Thyroid gland (tissue), 4 donors: ENCODE measurements at regions not wholly inside any gene's neighbourhood (a gene's known extent, or its start where the extent isn't known, plus 50 kb on each side); places are given as distances from the start of the nearest gene placed in this dataset.

Experiments
- DNase-seq, 2 donors: peaks; one replicate each; pipeline ENCODE4 v3.0.0-alpha.2; 2019
- H3K27ac ChIP-seq, 3 donors: fragments of 200-600 bp; sonication (generic); 1 replicate in 2 of 3; 2 replicates in 1 of 3; pipeline ENCODE4 v1.5.1; 2016 to 2019; ENCODE audit warnings: mild to moderate bottlenecking in 1 of 3, moderate library complexity in 1 of 3
- H3K27me3 ChIP-seq: fragments of 200-600 bp; sonication (generic); one replicate; pipeline ENCODE4 v1.5.1; 2019
- H3K36me3 ChIP-seq, 2 donors: fragments of 200-600 bp; sonication (generic); one replicate each; pipeline ENCODE4 v1.5.1; 2016 to 2019
- H3K4me1 ChIP-seq, 2 donors: fragments of 200-600 bp; sonication (generic); one replicate each; pipeline ENCODE4 v1.5.1; 2017 to 2019
- H3K4me3 ChIP-seq, 3 donors: fragments of 200-600 bp; sonication (generic); replicated peaks in 1 of 3; 1 replicate in 2 of 3; 2 replicates in 1 of 3; pipeline ENCODE4 v1.5.1; 2016; ENCODE audit warnings: mild to moderate bottlenecking in 1 of 3
- H3K9me3 ChIP-seq: fragments of 200-600 bp; sonication (generic); one replicate; pipeline ENCODE4 v1.5.1; 2017
- POLR2A ChIP-seq, 2 donors: fragments of 450-650 bp; IDR thresholded peaks; one replicate each; pipeline ENCODE4 v1.6.1; 2017; ENCODE audit warnings: antibody characterized with exemption in 2 of 2, mild to moderate bottlenecking in 2 of 2, moderate library complexity in 1 of 2
- WGBS, 2 donors: methylation state at CpG; one replicate each; pipeline ENCODE4 v1.1.5; 2017; 5-methylcytosine and 5-hydroxymethylcytosine counted together
- intact Hi-C: fragments of 100-400 bp; cut with DNase I; formaldehyde crosslinking; loops from one replicate; pipeline ENCODE4 v1.15.1; 2023
- TF ChIP-seq, protein P1 (sequence below), 6 experiments: fragments of 200-600 bp in 3 of 6; fragments of 450-650 bp in 3 of 6; sonication (generic) in 3 of 6; IDR thresholded peaks; one replicate each; pipeline ENCODE4 v1.5.1; 2016 to 2019; ENCODE audit warnings: antibody characterized with exemption in 6 of 6, mild to moderate bottlenecking in 2 of 6, inconsistent platforms in 1 of 6, moderate library complexity in 1 of 6

- Histone ChIP-seq H3K4me3 (no peak overlapping the region), H3K27me3 (no peaks in the 10 kb centered on the region), H3K9me3 (no peaks in the 10 kb centered on the region), H3K36me3 (no peaks in the 10 kb centered on the region), H3K27ac (no peak overlapping the region), H3K4me1 (no peaks in the 10 kb centered on the region)
- TF ChIP-seq POLR2A (IDR thresholded peaks at IDR 0.05): no peak
- TF ChIP-seq, protein P1, sequence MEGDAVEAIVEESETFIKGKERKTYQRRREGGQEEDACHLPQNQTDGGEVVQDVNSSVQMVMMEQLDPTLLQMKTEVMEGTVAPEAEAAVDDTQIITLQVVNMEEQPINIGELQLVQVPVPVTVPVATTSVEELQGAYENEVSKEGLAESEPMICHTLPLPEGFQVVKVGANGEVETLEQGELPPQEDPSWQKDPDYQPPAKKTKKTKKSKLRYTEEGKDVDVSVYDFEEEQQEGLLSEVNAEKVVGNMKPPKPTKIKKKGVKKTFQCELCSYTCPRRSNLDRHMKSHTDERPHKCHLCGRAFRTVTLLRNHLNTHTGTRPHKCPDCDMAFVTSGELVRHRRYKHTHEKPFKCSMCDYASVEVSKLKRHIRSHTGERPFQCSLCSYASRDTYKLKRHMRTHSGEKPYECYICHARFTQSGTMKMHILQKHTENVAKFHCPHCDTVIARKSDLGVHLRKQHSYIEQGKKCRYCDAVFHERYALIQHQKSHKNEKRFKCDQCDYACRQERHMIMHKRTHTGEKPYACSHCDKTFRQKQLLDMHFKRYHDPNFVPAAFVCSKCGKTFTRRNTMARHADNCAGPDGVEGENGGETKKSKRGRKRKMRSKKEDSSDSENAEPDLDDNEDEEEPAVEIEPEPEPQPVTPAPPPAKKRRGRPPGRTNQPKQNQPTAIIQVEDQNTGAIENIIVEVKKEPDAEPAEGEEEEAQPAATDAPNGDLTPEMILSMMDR (IDR thresholded peaks at IDR 0.05): no peak
- intact Hi-C loops: no loop called here
- 82 to 91% methylated on average over 13 of the region's 13 CpGs for WGBS, 2 donors
- no peak for DNase-seq
Measured at GRCh38 chr11:45028911-45029682, 78.4 kb upstream of the TP53I11 start.

DNA sequence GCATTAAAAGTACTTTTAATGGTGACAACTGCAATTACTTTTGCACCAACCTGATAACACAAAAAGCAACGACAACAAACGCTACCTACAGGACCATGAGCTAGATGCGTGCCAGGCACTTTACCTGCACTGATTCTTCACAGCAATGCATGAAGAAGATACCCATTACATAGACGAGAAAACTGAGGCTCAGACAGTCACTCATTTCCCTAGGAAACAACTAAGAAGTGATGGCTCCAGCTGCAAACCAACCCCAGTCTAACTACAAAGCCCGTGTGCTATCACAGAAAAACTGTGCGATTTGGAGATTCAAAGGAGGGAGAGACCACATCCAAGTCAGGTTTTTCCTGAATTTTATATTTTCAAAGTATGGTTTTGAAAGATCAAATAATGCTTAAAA is 80.1 kb upstream of the TP53I11 start:
- H3K4me3 ChIP-seq: no peak overlapping the region
- intact Hi-C loops: no loop called here
- WGBS, 2 donors: 79 to 86% methylated on average over 6 of the region's 6 CpGs
- H3K27ac ChIP-seq: no peak overlapping the region
- no peak for DNase-seq
- H3K27me3 ChIP-seq: no peaks in the 10 kb centered on the region
- no peaks in the 10 kb centered on the region for H3K4me1 ChIP-seq
- TF ChIP-seq, protein P1 (IDR thresholded peaks at IDR 0.05): no peak
- no peak for TF ChIP-seq POLR2A (IDR thresholded peaks at IDR 0.05)
- no peaks in the 10 kb centered on the region for H3K9me3 ChIP-seq
- no peaks in the 10 kb centered on the region for H3K36me3 ChIP-seq

DNA sequence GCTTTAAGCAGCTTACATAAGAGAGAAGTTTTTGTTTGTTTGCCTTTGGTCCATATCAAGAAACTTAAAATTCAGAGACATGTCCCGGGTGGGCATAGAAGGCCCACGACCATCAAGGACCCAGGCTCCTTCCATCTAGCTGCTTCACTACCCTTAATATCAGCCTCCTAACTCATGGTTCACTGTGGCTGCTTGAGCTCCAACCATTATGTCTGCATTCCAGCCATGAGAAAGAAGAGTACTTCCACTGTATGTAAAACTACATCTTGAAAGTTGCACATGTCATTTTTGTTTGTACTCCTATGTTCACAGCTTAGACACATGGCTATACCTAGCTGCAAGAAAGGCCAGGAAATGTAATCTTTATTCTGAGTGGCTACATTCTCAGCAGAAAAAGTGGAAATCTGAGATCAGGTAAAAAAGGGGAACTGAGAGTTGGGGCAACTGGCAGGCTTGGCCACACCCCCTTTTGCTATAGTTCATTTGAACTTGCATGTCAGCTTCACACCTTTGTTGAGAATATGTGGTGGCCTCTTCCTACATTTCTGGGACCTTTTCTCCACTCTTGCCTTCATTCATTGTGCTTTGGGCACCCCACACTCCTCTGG is 81.3 kb upstream of the TP53I11 start:
- no peaks in the 10 kb centered on the region for H3K27me3 ChIP-seq
- H3K4me3 ChIP-seq: no peak overlapping the region
- H3K27ac ChIP-seq: no peak overlapping the region
- no peaks in the 10 kb centered on the region for H3K9me3 ChIP-seq
- no peaks in the 10 kb centered on the region for H3K36me3 ChIP-seq
- DNase-seq: no peak
- WGBS, 2 donors: 94 to 100% methylated on average over 2 of the region's 2 CpGs
- intact Hi-C loops: no loop called here
- TF ChIP-seq POLR2A (IDR thresholded peaks at IDR 0.05): no peak
- TF ChIP-seq, protein P1 (IDR thresholded peaks at IDR 0.05): no peak
- no peaks in the 10 kb centered on the region for H3K4me1 ChIP-seq

GRCh38 chr11:45035413-45035812 is 84.7 kb upstream of the TP53I11 start:
- Histone ChIP-seq H3K4me3 (no peak overlapping the region), H3K9me3 (no peaks in the 10 kb centered on the region), H3K4me1 (no peaks in the 10 kb centered on the region), H3K36me3 (no peaks in the 10 kb centered on the region), H3K27me3 (no peaks in the 10 kb centered on the region), H3K27ac (no peak overlapping the region)
- intact Hi-C loops: no loop called here
- 91 to 94% methylated on average over 4 of the region's 4 CpGs for WGBS, 2 donors
- TF ChIP-seq, protein P1 (IDR thresholded peaks at IDR 0.05): no peak
- TF ChIP-seq POLR2A (IDR thresholded peaks at IDR 0.05): no peak
- no peak for DNase-seq

DNA sequence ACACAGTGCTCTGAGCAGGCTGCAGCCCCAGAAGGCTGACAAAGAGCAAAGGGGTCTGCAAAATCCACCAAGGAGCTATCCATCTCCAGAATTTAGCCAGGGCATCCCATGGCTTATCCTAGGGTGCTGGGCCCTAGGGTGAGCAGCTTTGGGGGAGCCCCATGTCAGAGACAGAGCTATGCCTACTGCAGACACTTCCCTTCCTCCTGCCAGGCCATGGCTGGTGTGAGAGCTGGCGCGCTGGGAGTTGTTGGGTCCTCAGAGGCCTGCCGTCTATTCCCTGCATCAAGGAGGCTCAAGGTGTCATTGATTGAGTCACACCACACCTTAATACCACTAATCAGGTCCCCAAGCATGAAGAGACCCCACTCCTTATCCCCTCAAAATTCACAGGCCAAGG is 85.3 kb upstream of the TP53I11 start:
- intact Hi-C loops: no loop called here

More for the DNA sequence above, 85.3 kb upstream of the TP53I11 start:
- WGBS, 2 donors: 90% methylated on average over 3 of the region's 3 CpGs
- H3K27me3 ChIP-seq: no peaks in the 10 kb centered on the region
- no peaks in the 10 kb centered on the region for H3K9me3 ChIP-seq
- no peaks in the 10 kb centered on the region for H3K36me3 ChIP-seq
- DNase-seq: no peak
- TF ChIP-seq, protein P1 (IDR thresholded peaks at IDR 0.05): no peak
- TF ChIP-seq POLR2A (IDR thresholded peaks at IDR 0.05): no peak
- H3K4me3 ChIP-seq: no peak overlapping the region
- H3K4me1 ChIP-seq: no peaks in the 10 kb centered on the region
- H3K27ac ChIP-seq: no peak overlapping the region
